HCT116 (cell line): ENCODE measurements at regions not wholly inside any gene's neighbourhood (a gene's known extent, or its start where the extent isn't known, plus 50 kb on each side); places are given as distances from the start of the nearest gene placed in this dataset.

Experiments
- ATAC-seq: fragments of 200-7000 bp; cut with Tn5 transposase; 2 replicates; pipeline ENCODE4 v1.9.1; 2020; ENCODE audit warnings: mild to moderate bottlenecking, moderate library complexity
- BruUV-seq: library from RNA; stranded (reverse); fragments of 400-500 nt; replicated peaks from 2 replicates; lab custom pipeline; 2021; lab: Mats Ljungman, UMichigan
- CTCF ChIA-PET: fragments of 300-600 bp; sonication (Branson Sonifier 250); formaldehyde crosslinking; loops from one replicate; lab custom pipeline; 2021; ENCODE audit warnings: antibody characterized with exemption; lab: Charles Lee
- POLR2A ChIA-PET: fragments of 300-600, 350-600 bp; sonication (Branson Sonifier 250); formaldehyde crosslinking; loops from one replicate; lab custom pipeline; 2021; ENCODE audit warnings: antibody characterized with exemption; lab: Charles Lee
- RAD21 ChIA-PET, 2 experiments: fragments of 300-600 bp; sonication (Branson Sonifier 250); formaldehyde crosslinking; loops; one replicate each; lab custom pipeline; 2023; ENCODE audit warnings: low total read pairs in 2 of 2; ENCODE audit not compliant: uncharacterized antibody in 2 of 2, unreplicated experiment in 2 of 2, low non-redundant PET in 1 of 2; lab: Charles Lee
- DNase-seq: peaks from one replicate; pipeline ENCODE4 v3.0.0-alpha.2; 2010; ENCODE audit warnings: low read depth, low spot score
- H2AFZ ChIP-seq: fragments of 200-600 bp; shearing (Covaris generic), sonication (generic); 2 replicates; pipeline ENCODE4 v1.6.1; 2017; ENCODE audit warnings: low read depth, mixed run types, mixed read lengths, antibody characterized with exemption, low read length; ENCODE audit not compliant: poor library complexity, severe bottlenecking
- H3K27ac ChIP-seq: 2 replicates; pipeline ENCODE4 v1.5.1; 2012; ENCODE audit warnings: low read depth, low read length
- H3K27me3 ChIP-seq: fragments of 200-600 bp; sonication (generic); 2 replicates; pipeline ENCODE4 v1.6.1; 2016; ENCODE audit warnings: mixed run types, low read length, mixed read lengths; ENCODE audit not compliant: insufficient read depth
- H3K36me3 ChIP-seq, 2 experiments: fragments of 200-500 bp in 1 of 2; fragments of 200-600 bp in 1 of 2; sonication (Bioruptor generic) in 1 of 2; sonication (generic) in 1 of 2; 2 replicates each; pipeline versions ENCODE4 v1.5.1 to v1.6.1; 2014 to 2016; ENCODE audit warnings: low read length in 2 of 2, inconsistent platforms in 1 of 2, mixed read lengths in 1 of 2, mixed run types in 1 of 2; ENCODE audit not compliant: insufficient read depth in 2 of 2, control insufficient read depth in 1 of 2
- H3K4me1 ChIP-seq, 2 experiments: fragments of 200-600 bp in 1 of 2; sonication (generic) in 1 of 2; 2 replicates each; pipeline versions ENCODE4 v1.5.1 to v1.6.1; 2012 to 2017; ENCODE audit warnings: low read length in 2 of 2, inconsistent platforms in 1 of 2, mild to moderate bottlenecking in 1 of 2, mixed read lengths in 1 of 2, mixed run types in 1 of 2, moderate library complexity in 1 of 2; ENCODE audit not compliant: insufficient read depth in 2 of 2, control insufficient read depth in 1 of 2
- H3K4me2 ChIP-seq: fragments of 200-600 bp; sonication (generic); 2 replicates; pipeline ENCODE4 v1.6.1; 2017; ENCODE audit warnings: mixed run types, low read length, mixed read lengths
- H3K4me3 ChIP-seq, 2 experiments: fragments of 200-600 bp in 1 of 2; sonication (generic) in 1 of 2; replicated peaks in 1 of 2; 2 replicates each; pipeline ENCODE4 v1.5.1; 2011 to 2016; ENCODE audit warnings: low read length in 2 of 2, control low read depth in 1 of 2, low read depth in 1 of 2, mild to moderate bottlenecking in 1 of 2, mixed read lengths in 1 of 2, mixed run types in 1 of 2
- H3K79me2 ChIP-seq: fragments of 200-600 bp; sonication (generic); 2 replicates; pipeline ENCODE4 v1.6.1; 2017; ENCODE audit warnings: mild to moderate bottlenecking, mixed run types, low read length, moderate library complexity, mixed read lengths; ENCODE audit not compliant: insufficient read depth
- H3K9ac ChIP-seq: fragments of 200-600 bp; sonication (generic); 2 replicates; pipeline ENCODE4 v1.6.1; 2016; ENCODE audit warnings: low read length, mixed read lengths
- H3K9me2 ChIP-seq: fragments of 200-600 bp; sonication (generic), shearing (Covaris generic); 2 replicates; pipeline ENCODE4 v1.6.1; 2017; ENCODE audit warnings: mixed run types, mild to moderate bottlenecking, moderate library complexity; ENCODE audit not compliant: insufficient read depth
- H3K9me3 ChIP-seq, 2 experiments: fragments of 200-500 bp in 1 of 2; fragments of 200-600 bp in 1 of 2; sonication (Bioruptor generic) in 1 of 2; sonication (generic) in 1 of 2; 2 replicates each; pipeline ENCODE4 v1.6.1; 2014 to 2017; ENCODE audit warnings: low read length in 2 of 2, mixed read lengths in 2 of 2, inconsistent platforms in 1 of 2, low read depth in 1 of 2, mild to moderate bottlenecking in 1 of 2, mixed run types in 1 of 2, moderate library complexity in 1 of 2; ENCODE audit not compliant: control insufficient read depth in 1 of 2, insufficient read depth in 1 of 2
- H4K20me1 ChIP-seq: fragments of 200-600 bp; sonication (generic), shearing (Covaris generic); 2 replicates; pipeline ENCODE4 v1.6.1; 2017; ENCODE audit warnings: mixed run types, mild to moderate bottlenecking, moderate library complexity; ENCODE audit not compliant: insufficient read depth
- CBX3 ChIP-seq: IDR thresholded peaks from 2 replicates; pipeline ENCODE4 v1.6.1; 2012; ENCODE audit warnings: low read depth
- CTCF ChIP-seq, 3 experiments: fragments of 200-600 bp in 1 of 3; sonication (generic) in 1 of 3; IDR thresholded peaks in 2 of 3; conservative IDR thresholded peaks in 1 of 3; 2 replicates each; pipeline ENCODE4 v1.5.1; 2012 to 2017; ENCODE audit warnings: low read depth in 2 of 3, low read length in 2 of 3, antibody characterized with exemption in 1 of 3, borderline replicate concordance in 1 of 3, control low read depth in 1 of 3, mild to moderate bottlenecking in 1 of 3, mixed read lengths in 1 of 3, mixed run types in 1 of 3, moderate library complexity in 1 of 3; ENCODE audit not compliant: insufficient read depth in 1 of 3
- ELF1 ChIP-seq: IDR thresholded peaks from 2 replicates; pipeline ENCODE4 v1.6.1; 2012; ENCODE audit warnings: low read depth, borderline replicate concordance
- EZH2 ChIP-seq: fragments of 200-600 bp; sonication (generic); IDR thresholded peaks from 2 replicates; pipeline ENCODE4 v1.6.1; 2017; ENCODE audit warnings: antibody characterized with exemption, mixed run types
- EZH2phosphoT487 ChIP-seq: fragments of 200-600 bp; IDR thresholded peaks from 2 replicates; pipeline ENCODE4 v1.6.1; 2018; ENCODE audit warnings: antibody characterized with exemption, borderline replicate concordance
- FOSL1 ChIP-seq: IDR thresholded peaks from 2 replicates; pipeline ENCODE4 v1.6.1; 2012; ENCODE audit warnings: low read depth
- MAX ChIP-seq: IDR thresholded peaks from 2 replicates; pipeline ENCODE4 v1.6.1; 2012
- POLR2AphosphoS5 ChIP-seq: IDR thresholded peaks from 2 replicates; pipeline ENCODE4 v1.6.1; 2011; ENCODE audit warnings: mild to moderate bottlenecking, low read depth, low read length, moderate library complexity
- RAD21 ChIP-seq: IDR thresholded peaks from 2 replicates; pipeline ENCODE4 v1.6.1; 2012; ENCODE audit warnings: low read depth, mild to moderate bottlenecking
- REST ChIP-seq: IDR thresholded peaks from 2 replicates; pipeline ENCODE4 v1.6.1; 2012; ENCODE audit warnings: low read depth
- TCF7L2 ChIP-seq: IDR thresholded peaks from 2 replicates; pipeline ENCODE4 v1.7.0; 2011; ENCODE audit warnings: borderline replicate concordance, inconsistent platforms; ENCODE audit not compliant: insufficient read depth, insufficient read length; ENCODE audit errors: extremely low read depth
- YY1 ChIP-seq: IDR thresholded peaks from 2 replicates; pipeline ENCODE4 v1.6.1; 2011; ENCODE audit warnings: low read length, low read depth, moderate library complexity, mild to moderate bottlenecking; ENCODE audit not compliant: insufficient replicate concordance; ENCODE audit errors: extremely low read depth
- ZFX ChIP-seq: fragments of 450-650 bp; IDR thresholded peaks from 2 replicates; pipeline ENCODE4 v1.6.1; 2017
- ZNF274 ChIP-seq: fragments of 200-500 bp; sonication (Bioruptor generic); IDR thresholded peaks from 2 replicates; pipeline ENCODE4 v1.6.1; 2014; ENCODE audit warnings: mild to moderate bottlenecking, low read depth, low read length, inconsistent platforms
- intact Hi-C: fragments of 100-400 bp; cut with micrococcal nuclease; formaldehyde crosslinking; loops from 2 replicates; pipeline ENCODE4 v1.10.0; 2022

- no peak for TF ChIP-seq EZH2phosphoT487
- TF ChIP-seq ZFX = no peak
Measured at GRCh38 chr16:77030600-77030999, 160.4 kb upstream of the MON1B start (continued).

- Histone ChIP-seq H3K27ac (no peak overlapping the region), H3K4me3 (no peak overlapping the region)
- DNase-seq = no peak
- CTCF ChIA-PET = no interaction called here
- no TSS peak for BruUV-seq
- TF ChIP-seq FOSL1 (no peak), YY1 (no peak), CBX3 (no peak), ELF1 (no peak), RAD21 (no peak), MAX (no peak), CTCF (IDR thresholded peaks at IDR 0.05 in 2 of 3, conservative IDR thresholded peaks at IDR 0.05 in 1 of 3; ENCODE audit: borderline replicate concordance in 1 of 3, insufficient read depth in 1 of 3, low read depth in 2 of 3, low read length in 2 of 3) (no peak), ZNF274 (no peak), EZH2 (no peak), POLR2AphosphoS5 (no peak), TCF7L2 (no peak), REST (no peak)
- TF ChIP-seq, all 23 proteins: peak for 0
- no peaks in the 10 kb centered on the region for H3K9me3 ChIP-seq
- no peaks in the 10 kb centered on the region for H3K9me2 ChIP-seq
- no peak overlapping the region for H3K4me2 ChIP-seq
- ATAC-seq = no peak
- intact Hi-C loops = no loop called here
- ChIA-PET POLR2A (no interaction called here), RAD21 (no interaction called here)
- no peaks in the 10 kb centered on the region for H3K36me3 ChIP-seq
- no peaks in the 10 kb centered on the region for H4K20me1 ChIP-seq
- H3K4me1 ChIP-seq = no peaks in the 10 kb centered on the region
- H3K79me2 ChIP-seq = no peaks in the 10 kb centered on the region
- no peaks in the 10 kb centered on the region; the same call in 1 of the 2 replicates for H3K27me3 ChIP-seq
- H3K9ac ChIP-seq = no peak overlapping the region
- H2AFZ ChIP-seq = no peak overlapping the region
Measured at GRCh38 chr16:77033516-77033915, 157.5 kb upstream of the MON1B start.
